GM23338 (cell line): ENCODE measurements at regions not wholly inside any gene's neighbourhood (a gene's known extent, or its start where the extent isn't known, plus 50 kb on each side); places are given as distances from the start of the nearest gene placed in this dataset.

Experiments
- EZH2 ChIP-seq: fragments of 200-600 bp; sonication (generic); IDR thresholded peaks from one replicate; pipeline ENCODE4 v1.8.0; 2017; ENCODE audit warnings: antibody characterized with exemption, mild to moderate bottlenecking, low read depth; ENCODE audit not compliant: unreplicated experiment
- TF ChIP-seq, protein P1 (sequence below), 2 experiments: fragments of 200-600 bp in 1 of 2; sonication (generic) in 1 of 2; conservative IDR thresholded peaks; 2 replicates each; pipeline versions ENCODE4 v1.5.1 to v1.6.1; 2016 to 2017; ENCODE audit warnings: antibody characterized with exemption in 2 of 2, low read depth in 2 of 2, mild to moderate bottlenecking in 2 of 2, moderate library complexity in 1 of 2
- TF ChIP-seq, protein P2 (sequence below): IDR thresholded peaks from one replicate; pipeline ENCODE4 v1.6.1; 2018; ENCODE audit warnings: antibody characterized with exemption; ENCODE audit not compliant: unreplicated experiment

DNA sequence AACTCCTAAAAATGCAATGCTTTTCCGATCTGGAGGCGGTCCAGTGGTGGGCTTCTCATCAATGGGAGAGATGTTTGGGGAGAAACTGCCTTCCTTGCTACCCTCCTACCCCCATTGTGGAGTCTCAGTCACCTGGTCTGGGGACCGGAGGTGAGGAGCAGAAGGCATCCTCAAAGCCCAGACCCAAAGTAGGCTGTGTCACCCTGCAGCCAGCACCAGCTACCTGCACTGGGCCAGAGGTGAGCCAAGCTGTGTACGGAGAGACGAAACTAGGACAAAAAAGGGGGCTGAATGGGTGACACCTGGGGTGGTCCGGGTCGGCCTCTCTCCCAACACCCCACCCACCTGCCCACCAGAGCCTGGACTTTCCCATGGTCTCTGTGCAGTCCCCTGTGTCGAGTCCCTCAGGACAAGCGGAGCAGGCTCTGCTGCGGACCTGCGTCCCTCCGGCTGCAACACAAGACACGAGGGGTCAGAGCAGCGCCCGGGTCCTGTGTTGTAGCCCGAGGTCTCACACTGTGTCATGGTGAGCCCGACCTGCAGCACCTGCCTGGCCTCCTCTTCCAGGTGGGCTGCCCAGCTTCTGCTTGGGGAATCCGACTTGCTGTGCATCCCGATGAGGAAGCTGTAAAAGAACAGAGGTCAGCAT is 68.0 kb upstream of the RMP24 start:
- TF ChIP-seq, protein P1, sequence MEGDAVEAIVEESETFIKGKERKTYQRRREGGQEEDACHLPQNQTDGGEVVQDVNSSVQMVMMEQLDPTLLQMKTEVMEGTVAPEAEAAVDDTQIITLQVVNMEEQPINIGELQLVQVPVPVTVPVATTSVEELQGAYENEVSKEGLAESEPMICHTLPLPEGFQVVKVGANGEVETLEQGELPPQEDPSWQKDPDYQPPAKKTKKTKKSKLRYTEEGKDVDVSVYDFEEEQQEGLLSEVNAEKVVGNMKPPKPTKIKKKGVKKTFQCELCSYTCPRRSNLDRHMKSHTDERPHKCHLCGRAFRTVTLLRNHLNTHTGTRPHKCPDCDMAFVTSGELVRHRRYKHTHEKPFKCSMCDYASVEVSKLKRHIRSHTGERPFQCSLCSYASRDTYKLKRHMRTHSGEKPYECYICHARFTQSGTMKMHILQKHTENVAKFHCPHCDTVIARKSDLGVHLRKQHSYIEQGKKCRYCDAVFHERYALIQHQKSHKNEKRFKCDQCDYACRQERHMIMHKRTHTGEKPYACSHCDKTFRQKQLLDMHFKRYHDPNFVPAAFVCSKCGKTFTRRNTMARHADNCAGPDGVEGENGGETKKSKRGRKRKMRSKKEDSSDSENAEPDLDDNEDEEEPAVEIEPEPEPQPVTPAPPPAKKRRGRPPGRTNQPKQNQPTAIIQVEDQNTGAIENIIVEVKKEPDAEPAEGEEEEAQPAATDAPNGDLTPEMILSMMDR (conservative IDR thresholded peaks at IDR 0.05; ENCODE audit: low read depth in 2 of 2) = no peak
- no peak for TF ChIP-seq EZH2
- TF ChIP-seq, protein P2, sequence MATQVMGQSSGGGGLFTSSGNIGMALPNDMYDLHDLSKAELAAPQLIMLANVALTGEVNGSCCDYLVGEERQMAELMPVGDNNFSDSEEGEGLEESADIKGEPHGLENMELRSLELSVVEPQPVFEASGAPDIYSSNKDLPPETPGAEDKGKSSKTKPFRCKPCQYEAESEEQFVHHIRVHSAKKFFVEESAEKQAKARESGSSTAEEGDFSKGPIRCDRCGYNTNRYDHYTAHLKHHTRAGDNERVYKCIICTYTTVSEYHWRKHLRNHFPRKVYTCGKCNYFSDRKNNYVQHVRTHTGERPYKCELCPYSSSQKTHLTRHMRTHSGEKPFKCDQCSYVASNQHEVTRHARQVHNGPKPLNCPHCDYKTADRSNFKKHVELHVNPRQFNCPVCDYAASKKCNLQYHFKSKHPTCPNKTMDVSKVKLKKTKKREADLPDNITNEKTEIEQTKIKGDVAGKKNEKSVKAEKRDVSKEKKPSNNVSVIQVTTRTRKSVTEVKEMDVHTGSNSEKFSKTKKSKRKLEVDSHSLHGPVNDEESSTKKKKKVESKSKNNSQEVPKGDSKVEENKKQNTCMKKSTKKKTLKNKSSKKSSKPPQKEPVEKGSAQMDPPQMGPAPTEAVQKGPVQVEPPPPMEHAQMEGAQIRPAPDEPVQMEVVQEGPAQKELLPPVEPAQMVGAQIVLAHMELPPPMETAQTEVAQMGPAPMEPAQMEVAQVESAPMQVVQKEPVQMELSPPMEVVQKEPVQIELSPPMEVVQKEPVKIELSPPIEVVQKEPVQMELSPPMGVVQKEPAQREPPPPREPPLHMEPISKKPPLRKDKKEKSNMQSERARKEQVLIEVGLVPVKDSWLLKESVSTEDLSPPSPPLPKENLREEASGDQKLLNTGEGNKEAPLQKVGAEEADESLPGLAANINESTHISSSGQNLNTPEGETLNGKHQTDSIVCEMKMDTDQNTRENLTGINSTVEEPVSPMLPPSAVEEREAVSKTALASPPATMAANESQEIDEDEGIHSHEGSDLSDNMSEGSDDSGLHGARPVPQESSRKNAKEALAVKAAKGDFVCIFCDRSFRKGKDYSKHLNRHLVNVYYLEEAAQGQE = no peak
